SU-DHL-6 (cell line): ENCODE measurements at regions not wholly inside any gene's neighbourhood (a gene's known extent, or its start where the extent isn't known, plus 50 kb on each side); places are given as distances from the start of the nearest gene placed in this dataset.

Experiments used
- H2AFZ ChIP-seq: fragments of 200-600 bp; sonication (generic); 2 replicates; pipeline ENCODE4 v1.6.1; 2014; ENCODE audit warnings: low read depth, mild to moderate bottlenecking, moderate library complexity, mixed read lengths, antibody characterized with exemption, low read length; ENCODE audit not compliant: severe bottlenecking
- H3F3A ChIP-seq: fragments of 200-600 bp; shearing (Covaris generic); 2 replicates; pipeline ENCODE4 v1.6.0; 2016; ENCODE audit warnings: antibody characterized with exemption, mild to moderate bottlenecking; ENCODE audit not compliant: insufficient read depth
- H3K27ac ChIP-seq: fragments of 200-600 bp; sonication (generic); 2 replicates; pipeline ENCODE4 v1.5.1; 2016; ENCODE audit warnings: low read depth, mild to moderate bottlenecking, low read length, moderate library complexity, mixed read lengths
- H3K27me3 ChIP-seq: fragments of 200-600 bp; sonication (generic), shearing (Covaris generic); 2 replicates; pipeline ENCODE4 v1.6.0; 2014; ENCODE audit warnings: mild to moderate bottlenecking, low read length
- H3K36me3 ChIP-seq: fragments of 200-600 bp; sonication (generic); 2 replicates; pipeline ENCODE4 v1.6.1; 2014; ENCODE audit warnings: mild to moderate bottlenecking, low read length, mixed read lengths
- H3K4me2 ChIP-seq: fragments of 300-600, 200-600 bp; shearing (Covaris generic), sonication (generic); 2 replicates; pipeline ENCODE4 v1.6.0; 2014; ENCODE audit warnings: low read length, low read depth, mild to moderate bottlenecking; ENCODE audit not compliant: poor library complexity, severe bottlenecking
- H3K4me3 ChIP-seq: fragments of 200-600 bp; sonication (generic); 2 replicates; pipeline ENCODE4 v1.5.1; 2014; ENCODE audit warnings: antibody characterized with exemption, low read length, mild to moderate bottlenecking, mixed read lengths; ENCODE audit not compliant: insufficient read depth, poor library complexity, severe bottlenecking
- H3K79me2 ChIP-seq: fragments of 200-600 bp; sonication (generic); 2 replicates; pipeline ENCODE4 v1.6.1; 2014; ENCODE audit warnings: mild to moderate bottlenecking, low read length, moderate library complexity; ENCODE audit not compliant: insufficient read depth
- H3K9ac ChIP-seq: fragments of 200-600 bp; sonication (generic); 2 replicates; pipeline ENCODE4 v1.7.0; 2014; ENCODE audit warnings: mild to moderate bottlenecking, low read length
- H3K9me2 ChIP-seq: fragments of 200-600 bp; sonication (generic); replicated peaks from 2 replicates; pipeline ENCODE4 v1.6.1; 2014; ENCODE audit warnings: low read length; ENCODE audit not compliant: insufficient read depth
- H3K9me3 ChIP-seq: fragments of 200-600 bp; sonication (generic); 2 replicates; pipeline ENCODE4 v1.6.1; 2014; ENCODE audit warnings: low read length, mixed read lengths; ENCODE audit not compliant: insufficient read depth
- H4K20me1 ChIP-seq: fragments of 200-600 bp; sonication (generic); 2 replicates; pipeline ENCODE4 v1.6.1; 2014; ENCODE audit warnings: low read depth, mild to moderate bottlenecking, antibody characterized with exemption, low read length, moderate library complexity, mixed read lengths
- CTCF ChIP-seq: fragments of 200-600 bp; sonication (generic); IDR thresholded peaks from one replicate; pipeline ENCODE4 v1.5.1; 2017; ENCODE audit warnings: antibody characterized with exemption, mild to moderate bottlenecking, low read length, moderate library complexity; ENCODE audit not compliant: insufficient read depth, poor library complexity, severe bottlenecking
- EZH2phosphoT487 ChIP-seq: fragments of 200-600 bp; sonication (generic), shearing (Covaris generic); conservative IDR thresholded peaks from 2 replicates; pipeline ENCODE4 v1.6.1; 2018; ENCODE audit warnings: mild to moderate bottlenecking, antibody characterized with exemption, low read length, moderate library complexity, mixed read lengths

GRCh38 chr7:41872966-41873365 is 170.1 kb upstream of the INHBA start:
- no peaks in the 10 kb centered on the region for H3K36me3 ChIP-seq
- H3K4me2 ChIP-seq = no peak overlapping the region
- H3K9me3 ChIP-seq = peaks cover 2% of the 10 kb centered on the region; the same call in 1 of the 2 replicates
- H3K27ac ChIP-seq = no peak overlapping the region
- H3K4me3 ChIP-seq = no peak overlapping the region
- no peak for TF ChIP-seq EZH2phosphoT487
- no peak for TF ChIP-seq CTCF
- H3F3A ChIP-seq = no peaks in the 10 kb centered on the region
- H3K9ac ChIP-seq = no peak overlapping the region
- no peaks in the 10 kb centered on the region for H3K79me2 ChIP-seq
- H4K20me1 ChIP-seq = no peaks in the 10 kb centered on the region
- no peaks in the 10 kb centered on the region for H3K9me2 ChIP-seq
- H2AFZ ChIP-seq = no peak overlapping the region
- no peaks in the 10 kb centered on the region for H3K27me3 ChIP-seq

- Histone ChIP-seq H3K9ac (no peak overlapping the region), H3K27ac (no peak overlapping the region), H3K4me2 (no peak overlapping the region), H3K36me3 (no peaks in the 10 kb centered on the region), H3F3A (no peaks in the 10 kb centered on the region), H3K4me3 (no peak overlapping the region), H3K27me3 (no peaks in the 10 kb centered on the region), H3K9me2 (no peaks in the 10 kb centered on the region), H2AFZ (no peak overlapping the region), H4K20me1 (no peaks in the 10 kb centered on the region), H3K79me2 (no peaks in the 10 kb centered on the region), H3K9me3 (peaks cover 12% of the 10 kb centered on the region; the same call in 1 of the 2 replicates)
- TF ChIP-seq EZH2phosphoT487 (no peak), CTCF (no peak)
Observed at GRCh38 chr7:41870461-41871138, 167.7 kb upstream of the INHBA start.

- H3K9me2 ChIP-seq = no peaks in the 10 kb centered on the region
- H4K20me1 ChIP-seq = no peaks in the 10 kb centered on the region
- H3K27ac ChIP-seq = no peak overlapping the region
- no peaks in the 10 kb centered on the region for H3K79me2 ChIP-seq
- no peak overlapping the region for H3K9ac ChIP-seq
- H3K4me3 ChIP-seq = no peak overlapping the region
- H2AFZ ChIP-seq = no peak overlapping the region
- no peaks in the 10 kb centered on the region for H3F3A ChIP-seq
- H3K9me3 ChIP-seq = peaks cover 18% of the 10 kb centered on the region; the same call in 1 of the 2 replicates
- no peak overlapping the region for H3K4me2 ChIP-seq
- H3K27me3 ChIP-seq = no peaks in the 10 kb centered on the region
- no peaks in the 10 kb centered on the region for H3K36me3 ChIP-seq
- no peak for TF ChIP-seq EZH2phosphoT487
- TF ChIP-seq CTCF = no peak
Observed at GRCh38 chr7:41869997-41870396, 167.1 kb upstream of the INHBA start.
